Heart left ventricle (tissue), 13 donors: ENCODE measurements at regions not wholly inside any gene's neighbourhood (a gene's known extent, or its start where the extent isn't known, plus 50 kb on each side); places are given as distances from the start of the nearest gene placed in this dataset.

Source experiments
- CTCF ChIP-seq, 12 donors: fragments of 200-600 bp; sonication (generic) in 4 of 12; IDR thresholded peaks; one replicate each; pipeline versions ENCODE4 v1.5.0 to v1.8.0; 2018 to 2022; ENCODE audit warnings: antibody characterized with exemption in 12 of 12, mild to moderate bottlenecking in 5 of 12
- POLR2A ChIP-seq, 2 donors: fragments of 450-650 bp; IDR thresholded peaks; one replicate each; pipeline ENCODE4 v1.6.1; 2017; ENCODE audit warnings: antibody characterized with exemption in 2 of 2, mild to moderate bottlenecking in 2 of 2, moderate library complexity in 2 of 2
- donor health status: ischemic (EF 13 %, LVEDD 7.1; RV severe dilation, severe dysfunction).
- donor health status: DM: no; HTN: yes; CAD: no.
- donor health status: DM: no; HTN: no; CAD: no.
- donor health status: ischemic (EF 25% LVEDD 6.9; RV normal size, moderate dysfunction).
- donor health status: ischemic (EF 25% LVEDD 5.7; RV mildly dilated, moderate dysfunction).
- donor health status: ischemic (EF 35%, LVEDD 5.7; RV mildly dilated, moderate dysfunction).
- donor health status: nonischemic (EF 11% LVEDD 7.7; RV severe dilation, severe dysfunction).
- donor health status: DM: yes; HTN: yes; CAD: no.
- donor health status: PGD.
- donor health status: ischemic (EF 29% LVEDD 5.4; RV normal size, mild dysfunction).
- donor health status: nonischemic (EF 23%, LVEDD 6.1; RV moderate dilation, normal function).

GRCh38 chr5:165795073-165795472 is 2289.7 kb downstream of the MAT2B start:
- TF ChIP-seq CTCF (IDR thresholded peaks at IDR 0.05) (no peak), POLR2A (IDR thresholded peaks at IDR 0.05) (no peak)
